GM19468 (cell line): ENCODE measurements at regions not wholly inside any gene's neighbourhood (a gene's known extent, or its start where the extent isn't known, plus 50 kb on each side); places are given as distances from the start of the nearest gene placed in this dataset.
"Not testable (repeated sequence)": the region's sequence is repeated elsewhere in the genome, so short reads cannot be mapped to it uniquely, and the experiment has no call there.

Experiments used
- ATAC-seq: cut with Tn5 transposase; IDR thresholded peaks from one replicate; pipeline ENCODE4 v1.9.1; 2021; ENCODE audit warnings: mild to moderate bottlenecking, moderate library complexity, moderate number of reproducible peaks; ENCODE audit not compliant: unreplicated experiment; ENCODE audit errors: extremely low read depth

- no peak for ATAC-seq
Measured at GRCh38 chr4:123597586-123597985, 201.0 kb downstream of the SPRY1 start.

- no peak for ATAC-seq
Measured at GRCh38 chr4:123598331-123598730, 201.7 kb downstream of the SPRY1 start.

- no peak for ATAC-seq
Measured at GRCh38 chr4:123599061-123599919, 202.7 kb downstream of the SPRY1 start.

DNA sequence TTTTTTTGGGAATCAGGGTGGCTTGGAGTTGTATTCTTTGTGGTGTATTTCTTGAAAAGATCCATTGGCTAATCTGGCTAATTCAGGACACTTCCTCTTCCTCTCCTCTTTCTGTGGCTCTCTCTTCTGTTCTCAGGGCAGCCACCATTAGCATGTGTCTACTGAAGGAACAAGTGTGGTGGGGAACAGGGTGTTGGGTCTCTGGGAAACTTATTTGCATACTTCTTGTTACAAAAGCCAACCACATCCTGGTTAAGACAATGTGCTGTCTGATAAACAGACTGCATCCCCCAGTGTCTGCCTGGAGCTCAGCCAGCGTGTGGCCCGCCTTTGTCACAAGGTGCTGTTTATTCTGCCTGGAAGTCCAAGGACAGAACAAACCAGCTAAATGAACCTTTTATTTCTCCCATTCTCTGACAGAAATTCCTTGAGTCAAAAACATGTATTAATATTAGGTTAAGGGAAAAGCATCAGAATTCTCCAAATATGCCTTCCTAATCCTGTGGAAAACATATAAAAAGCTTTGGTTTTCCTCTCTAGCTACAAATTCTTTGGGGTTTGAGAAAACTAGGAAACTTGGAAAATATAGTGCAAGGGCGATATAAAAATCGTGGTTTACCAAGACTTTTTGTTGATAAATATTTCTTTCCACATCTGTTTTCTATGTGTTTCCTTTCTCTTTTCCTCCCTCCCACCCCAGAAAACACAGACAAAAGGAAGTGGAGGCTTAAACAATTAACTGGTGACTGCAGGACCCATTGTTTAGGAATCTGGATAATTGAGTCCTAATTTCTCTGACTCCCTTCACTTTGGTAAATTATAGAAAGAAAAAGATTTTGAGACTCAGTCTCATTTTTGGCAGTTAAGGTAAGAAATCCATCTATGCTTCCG, 203.6 kb downstream of the SPRY1 start:
- peak; percentile 100 for ATAC-seq

DNA sequence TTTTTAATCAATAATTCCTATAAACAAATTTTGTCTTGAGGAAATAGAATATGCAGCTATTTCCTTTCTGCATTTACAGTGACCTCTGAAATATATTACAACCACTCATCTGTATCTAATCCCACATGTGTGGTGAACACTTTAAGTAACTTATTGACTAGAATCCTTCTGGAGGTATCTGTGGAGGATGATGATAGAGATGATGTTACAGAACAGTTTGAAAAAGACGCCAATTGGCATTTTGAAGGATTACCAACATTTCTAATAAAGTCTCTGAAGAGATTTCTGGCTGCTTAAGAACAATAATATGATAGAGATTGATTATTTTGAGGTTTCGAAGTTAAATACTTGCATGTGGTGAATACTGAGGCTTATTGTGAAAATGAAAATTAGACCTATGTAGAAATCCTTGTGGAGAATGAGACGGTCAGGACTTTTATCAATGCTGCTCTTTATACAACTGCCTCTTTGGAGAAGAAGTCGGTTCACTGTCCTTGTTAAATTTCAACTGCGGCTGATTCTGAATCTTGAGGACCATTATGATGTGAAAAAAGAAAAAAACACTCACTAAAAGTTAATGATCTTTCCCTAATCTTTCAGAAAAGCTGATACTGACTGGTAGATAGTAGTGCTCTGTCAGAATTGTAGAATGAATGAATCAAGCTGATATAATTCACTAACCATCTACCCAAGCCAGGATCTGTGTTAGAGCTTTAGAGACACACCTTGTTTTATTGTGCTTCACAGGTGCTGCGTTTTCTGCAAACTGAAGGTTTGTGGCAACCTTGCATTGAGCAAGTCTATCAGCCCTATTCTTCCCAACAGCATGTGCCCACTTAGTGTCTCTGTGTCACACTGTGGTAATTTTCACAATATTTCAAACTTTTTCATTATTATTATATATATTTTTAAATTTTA, 204.7 kb downstream of the SPRY1 start:
- ATAC-seq: no peak

DNA sequence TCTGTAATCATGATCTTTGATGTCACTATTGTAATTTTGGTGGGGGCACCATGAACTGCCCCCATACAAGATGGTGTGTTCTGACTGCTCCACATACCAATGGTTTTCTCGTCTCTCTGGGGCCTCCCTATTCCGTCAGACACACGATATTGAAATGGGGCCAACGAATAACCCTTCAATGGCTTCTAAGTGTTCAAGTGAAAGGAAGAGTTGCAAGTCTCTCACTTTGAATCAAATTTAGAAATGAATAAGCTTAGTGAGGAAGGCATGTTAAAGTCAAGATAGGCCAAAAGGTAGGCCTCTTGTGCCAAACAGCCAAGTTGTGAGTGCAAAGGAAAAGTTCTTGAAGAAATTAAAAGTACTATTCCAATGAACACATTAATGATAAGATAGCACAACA, 205.4 kb downstream of the SPRY1 start:
- ATAC-seq: no peak

GRCh38 chr4:123603165-123603564, 206.6 kb downstream of the SPRY1 start:
- ATAC-seq: no peak

DNA sequence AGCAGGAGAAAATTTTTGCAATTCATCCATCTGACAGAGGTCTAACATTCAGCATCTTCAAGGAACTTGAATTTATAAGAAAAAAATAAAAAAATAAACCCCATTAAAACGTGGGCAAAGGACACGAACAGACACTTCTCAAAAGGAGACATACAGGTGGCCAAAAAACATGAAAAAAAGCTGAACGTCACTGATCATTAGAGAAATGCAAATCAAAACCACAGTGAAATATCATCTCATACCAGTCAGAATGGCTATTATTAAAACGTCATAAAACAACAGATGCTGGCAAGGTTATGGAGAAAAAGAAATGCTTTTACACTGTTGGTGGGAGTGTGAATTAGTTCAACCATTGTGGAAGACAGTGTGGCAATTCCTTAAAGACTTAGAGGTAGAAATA, 209.2 kb downstream of the SPRY1 start:
- not testable (repeated sequence) for ATAC-seq

DNA sequence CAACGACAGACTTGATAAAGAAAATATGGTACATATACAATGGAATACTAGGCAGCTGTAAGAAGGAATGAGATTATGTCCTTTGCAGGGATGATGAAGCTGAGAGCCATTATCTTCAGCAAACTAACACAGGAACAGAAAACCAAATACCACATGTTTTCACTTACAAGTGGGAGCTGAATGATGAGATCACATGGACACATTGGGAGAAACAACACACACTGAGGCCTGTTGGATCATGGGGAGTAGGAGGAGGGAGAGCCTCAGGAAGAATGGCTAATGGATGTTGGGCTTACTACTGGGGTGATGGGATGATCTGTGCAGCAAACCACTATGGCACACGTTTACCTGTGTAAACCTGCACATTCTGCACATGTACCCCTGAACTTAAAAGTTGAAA, 209.7 kb downstream of the SPRY1 start:
- ATAC-seq: no peak

DNA sequence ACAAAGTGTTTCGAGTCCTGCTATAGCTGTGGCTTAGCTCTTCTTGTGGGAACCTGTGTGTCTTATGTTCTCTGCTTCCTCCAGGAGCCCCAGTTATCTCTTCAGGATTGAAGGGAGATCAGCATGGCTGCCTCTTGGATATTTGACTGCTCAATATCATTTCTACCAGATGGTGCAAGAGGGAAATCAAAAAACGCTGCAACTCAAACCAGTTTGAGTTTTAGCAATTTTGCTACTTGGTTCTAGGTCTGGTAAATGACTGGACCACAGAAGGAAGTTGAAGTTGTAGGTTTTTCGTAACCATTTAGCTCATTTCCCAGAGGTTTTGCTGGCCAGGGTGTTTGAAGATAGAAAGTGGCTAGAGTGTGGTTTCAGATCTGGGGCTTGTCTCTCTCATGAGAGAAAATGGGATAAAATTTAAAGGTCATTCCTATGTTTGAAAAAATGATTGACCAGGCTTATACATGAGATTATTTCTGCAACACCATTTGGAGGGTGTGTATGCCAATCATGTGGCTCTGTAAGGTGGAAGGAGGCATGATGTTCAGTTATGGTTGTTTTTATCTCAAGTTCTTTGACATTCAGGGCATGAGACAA, 210.4 kb downstream of the SPRY1 start:
- ATAC-seq: no peak

GRCh38 chr4:123609829-123610228, 213.2 kb downstream of the SPRY1 start:
- ATAC-seq: no peak

DNA sequence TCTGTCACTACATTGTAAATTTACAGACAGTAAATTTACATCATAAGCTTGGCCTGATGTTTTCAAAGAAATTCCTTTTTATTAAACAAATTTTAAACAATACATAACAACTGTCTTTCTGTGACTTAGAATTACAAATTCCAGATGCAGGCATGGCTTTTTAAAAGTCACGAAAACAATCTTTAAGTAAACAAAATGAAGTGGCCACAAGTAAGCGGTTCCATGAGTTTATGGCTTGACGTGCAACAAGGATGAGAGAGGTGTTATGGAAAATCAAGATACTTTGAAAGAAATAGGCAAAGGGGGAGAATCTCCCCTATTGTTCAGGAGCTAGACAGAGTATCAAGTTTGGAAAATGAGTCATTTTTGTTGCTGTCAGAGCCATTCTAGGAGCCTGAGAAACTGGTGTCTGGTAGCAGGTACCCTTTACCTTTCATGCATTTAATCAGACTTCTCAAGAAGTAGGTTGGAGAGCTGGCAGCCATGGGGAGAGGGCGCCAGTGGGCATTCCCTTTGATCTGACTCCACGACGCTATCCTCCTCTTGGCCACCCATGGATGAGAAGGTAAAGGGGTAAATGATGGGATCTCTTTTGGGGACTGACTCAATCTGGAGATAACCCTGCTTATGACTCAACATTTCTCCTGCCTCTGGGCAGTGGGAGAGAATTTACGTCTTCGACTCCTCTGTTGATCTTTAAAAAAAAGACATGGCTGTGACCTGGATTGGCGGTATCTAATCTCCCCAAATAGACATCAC, 217.2 kb downstream of the SPRY1 start:
- no peak for ATAC-seq

- ATAC-seq: no peak
Measured at GRCh38 chr4:123615901-123616300, 219.3 kb downstream of the SPRY1 start.

- no peak for ATAC-seq
Measured at GRCh38 chr4:123616951-123617461, 220.4 kb downstream of the SPRY1 start.

DNA sequence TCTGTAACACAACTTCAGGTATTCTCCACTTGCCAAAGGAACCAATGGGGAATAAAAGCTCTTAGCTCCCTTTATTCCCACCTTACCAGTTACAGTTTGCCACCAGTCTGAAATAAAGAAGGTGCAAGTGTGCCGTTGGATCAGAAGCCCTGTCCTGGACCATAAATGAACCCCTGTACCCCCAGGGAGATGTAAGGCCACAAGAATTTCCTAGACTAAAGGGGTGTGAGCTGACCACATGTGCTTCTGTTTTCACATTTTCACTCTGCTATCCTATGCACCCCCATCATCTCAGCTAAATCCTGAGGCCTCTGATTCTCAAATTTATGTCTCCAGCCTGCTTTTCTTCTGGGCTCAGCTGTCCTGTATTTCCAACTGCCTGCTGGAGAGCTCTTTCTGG, 221.2 kb downstream of the SPRY1 start:
- ATAC-seq: no peak

DNA sequence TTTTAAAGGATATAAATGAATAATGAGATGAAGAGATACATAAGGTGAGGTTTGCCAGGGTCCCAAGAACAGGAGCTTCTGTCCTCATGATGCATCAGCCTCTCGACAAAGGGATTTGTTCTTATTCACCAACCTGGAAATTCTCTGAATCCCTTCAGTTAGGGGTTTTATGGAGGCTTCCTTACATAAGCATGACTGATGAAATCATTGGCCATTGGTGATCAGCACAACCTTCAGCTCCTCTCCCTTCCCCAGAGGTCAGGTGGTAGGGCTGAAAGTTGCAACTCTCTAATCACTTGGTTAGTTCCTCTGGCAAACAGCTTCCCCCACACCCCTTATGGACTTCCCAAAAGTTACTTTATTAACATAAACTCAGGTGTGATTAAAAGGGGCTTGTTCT, 222.0 kb downstream of the SPRY1 start:
- no peak for ATAC-seq

- ATAC-seq: no peak
Measured at GRCh38 chr4:123619326-123619725, 222.7 kb downstream of the SPRY1 start.

DNA sequence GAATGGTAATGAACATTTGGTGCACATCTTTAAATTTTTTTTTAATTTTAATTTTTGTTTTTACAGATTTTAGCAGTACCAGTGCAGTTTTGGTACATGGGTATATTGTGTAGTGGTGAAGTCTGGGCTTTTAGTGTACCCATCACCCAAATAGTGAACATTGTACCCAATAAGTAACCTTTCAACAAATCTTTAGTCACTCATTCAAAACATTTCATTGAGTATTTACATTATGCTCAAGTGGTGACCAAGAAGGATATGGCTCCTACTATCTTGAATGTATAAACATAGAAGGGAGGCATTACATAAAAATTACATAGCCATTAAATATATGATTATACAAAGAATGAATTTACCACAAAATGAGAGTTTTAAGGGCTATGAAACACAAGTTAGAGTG, 223.3 kb downstream of the SPRY1 start:
- no peak for ATAC-seq
